GM12873 (cell line): ENCODE measurements at regions not wholly inside any gene's neighbourhood (a gene's known extent, or its start where the extent isn't known, plus 50 kb on each side); places are given as distances from the start of the nearest gene placed in this dataset.

Experiments used
- CTCF ChIP-seq: IDR thresholded peaks from 2 replicates; pipeline ENCODE4 v1.5.1; 2012; ENCODE audit warnings: low read depth, mild to moderate bottlenecking, moderate library complexity, low read length, control low read depth; ENCODE audit not compliant: insufficient read depth; ENCODE audit errors: missing control alignments

DNA sequence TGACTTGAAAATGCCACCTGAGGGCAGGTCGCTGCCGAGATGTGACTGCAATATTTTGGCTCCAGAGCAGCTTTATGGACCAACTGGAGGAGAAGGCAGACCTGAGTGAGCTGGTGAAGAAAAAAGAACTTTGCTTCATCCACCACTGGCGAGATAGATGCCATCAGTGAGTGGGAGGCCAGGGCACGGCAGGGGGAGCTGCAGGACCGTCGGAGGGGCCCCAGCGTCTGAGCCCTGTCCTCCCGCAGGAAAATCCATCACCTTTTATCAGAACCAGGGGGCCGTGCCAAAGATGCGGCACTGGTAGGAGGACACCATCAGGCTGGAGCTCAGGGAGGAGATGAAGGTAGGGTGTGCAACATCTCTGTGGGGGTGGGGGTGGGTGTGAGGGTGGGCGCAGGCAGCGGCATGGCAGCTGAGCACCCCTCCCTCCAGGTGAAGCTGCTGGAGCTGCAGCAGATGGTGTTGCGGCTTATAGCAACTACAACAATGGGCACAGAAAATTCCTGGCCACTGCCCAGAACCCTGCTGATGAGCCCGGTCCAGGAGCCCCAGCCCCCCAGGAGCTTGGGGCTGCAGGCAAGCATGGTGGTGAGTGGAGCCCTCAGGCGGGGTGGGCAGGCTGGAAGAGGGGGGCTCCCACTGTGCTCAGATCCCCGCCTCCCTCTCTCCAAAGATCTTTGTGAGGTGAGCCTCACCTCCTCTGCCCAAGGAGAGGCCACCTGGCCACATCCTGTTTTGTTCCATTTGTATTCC, 102.4 kb upstream of the FAN1 start:
- TF ChIP-seq CTCF = peak; percentile 44

DNA sequence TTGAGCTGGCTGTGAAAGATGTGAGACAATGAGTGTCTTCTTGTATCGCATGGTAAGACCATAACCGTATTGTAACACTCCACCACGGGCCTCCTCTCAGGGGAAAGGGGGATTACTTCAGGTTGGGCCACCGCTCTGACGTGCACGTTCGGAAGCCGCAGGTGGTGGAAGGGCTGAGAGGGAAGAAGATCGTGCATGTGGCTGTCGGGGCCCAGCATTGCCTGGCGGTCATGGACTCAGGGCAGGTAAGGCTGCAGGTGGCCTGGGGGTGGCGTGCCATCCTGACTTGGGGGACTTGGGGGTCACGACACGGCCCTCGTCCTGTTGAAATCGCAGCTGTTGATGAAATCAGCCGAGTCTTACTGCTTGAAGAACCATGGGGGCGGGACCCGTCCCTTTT, 87.3 kb upstream of the FAN1 start:
- TF ChIP-seq CTCF = no peak

DNA sequence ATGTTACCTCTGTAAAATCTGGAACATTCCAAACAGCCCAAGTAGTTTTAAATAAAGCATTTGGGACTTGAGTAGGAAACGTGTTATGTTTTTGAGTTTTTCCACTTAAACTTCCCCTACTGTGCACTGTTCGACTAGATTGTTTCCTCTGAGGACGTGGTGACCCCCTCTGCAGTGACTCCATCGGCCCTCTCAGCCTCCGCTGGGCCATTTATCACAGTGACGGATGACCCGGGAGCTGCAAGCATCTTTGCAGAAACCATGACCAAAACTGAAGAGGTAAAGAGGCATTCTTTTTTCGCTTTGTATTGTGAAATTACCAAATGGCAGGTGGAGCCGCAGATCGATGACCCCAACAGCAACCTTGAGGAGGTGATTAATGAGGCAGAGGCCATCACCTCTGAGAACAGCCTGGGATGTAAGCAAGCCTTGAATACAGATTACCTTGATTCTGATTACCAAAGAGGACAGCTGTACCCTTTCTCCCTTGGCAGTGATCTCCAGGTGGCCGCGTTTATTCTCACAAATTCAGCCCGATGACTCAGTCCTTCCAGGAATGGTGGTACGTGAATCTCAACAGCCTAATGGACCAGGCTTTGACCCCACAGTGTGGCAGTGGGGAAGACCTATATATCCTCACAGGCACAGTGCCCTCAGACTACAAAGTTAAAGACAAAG, 79.1 kb upstream of the FAN1 start:
- no peak for TF ChIP-seq CTCF

GRCh38 chr15:30827625-30828303, 76.0 kb upstream of the FAN1 start:
- no peak for TF ChIP-seq CTCF

DNA sequence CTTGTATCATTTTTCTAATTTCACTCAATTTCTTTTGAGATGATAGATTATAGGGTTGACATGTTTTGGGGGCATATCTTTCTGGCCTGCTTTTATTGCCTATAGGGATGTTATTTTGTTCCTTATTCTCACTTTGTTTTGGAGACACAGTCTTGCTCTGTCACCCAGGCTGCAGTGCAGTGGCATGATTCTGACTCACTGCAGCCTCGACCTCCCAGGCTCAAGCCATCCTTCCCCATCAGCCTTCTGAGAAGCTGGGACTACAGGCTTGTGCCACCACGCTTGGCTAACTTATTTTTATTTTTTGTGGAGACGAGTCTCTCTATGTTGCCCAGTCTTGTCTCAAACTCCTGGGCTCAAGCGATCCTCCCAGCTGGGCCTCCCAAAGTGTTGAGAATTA, 72.8 kb upstream of the FAN1 start:
- no peak for TF ChIP-seq CTCF
